ENCODE measurements at regions not wholly inside any gene's neighbourhood (a gene's known extent, or its start where the extent isn't known, plus 50 kb on each side); places are given as distances from the start of the nearest gene placed in this dataset.
"Not testable (repeated sequence)": the region's sequence is repeated elsewhere in the genome, so short reads cannot be mapped to it uniquely, and the experiment has no call there.

DNA sequence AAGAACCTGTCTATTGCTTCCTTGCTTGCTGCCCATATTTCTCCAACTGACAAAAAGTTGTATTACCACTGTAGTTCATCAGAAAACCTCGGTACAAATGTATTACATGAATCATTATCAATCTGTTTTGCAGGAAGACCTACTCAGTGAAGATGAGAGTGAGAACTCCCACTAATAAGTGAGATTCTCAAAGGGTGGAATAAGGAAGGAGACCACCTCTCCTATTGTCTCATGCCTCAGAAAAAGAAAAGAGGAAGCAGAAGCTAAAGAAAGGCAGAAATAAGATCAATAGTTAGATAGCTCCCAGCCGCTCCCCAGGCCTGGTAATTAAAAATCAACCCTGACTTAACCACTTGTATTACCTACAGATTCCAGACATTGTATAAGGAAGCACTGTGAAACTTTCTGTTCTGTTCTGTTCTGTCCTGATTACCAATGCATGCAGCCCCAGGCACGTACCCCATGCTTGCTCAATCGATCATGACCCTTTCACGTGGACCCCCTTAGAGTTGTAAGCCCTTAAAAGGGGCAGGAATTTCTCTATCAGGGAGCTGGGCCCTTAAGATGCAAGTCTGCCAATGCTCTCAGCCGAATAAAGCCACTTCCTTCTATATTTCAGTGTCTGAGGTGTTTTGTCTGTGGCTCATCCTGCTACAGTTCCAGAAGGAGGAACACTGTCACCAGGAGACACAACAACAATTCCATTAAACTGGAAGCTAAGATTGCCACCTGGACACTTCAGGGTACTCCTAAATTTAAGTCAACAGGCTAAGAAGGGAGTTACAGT, 152.5 kb upstream of the COX7C start:
- TF ChIP-seq POLR2AphosphoS5 (IDR thresholded peaks at IDR 0.05) (no peak), POLR2A (IDR thresholded peaks at IDR 0.05) (no peak)
- TF ChIP-seq, protein P1, sequence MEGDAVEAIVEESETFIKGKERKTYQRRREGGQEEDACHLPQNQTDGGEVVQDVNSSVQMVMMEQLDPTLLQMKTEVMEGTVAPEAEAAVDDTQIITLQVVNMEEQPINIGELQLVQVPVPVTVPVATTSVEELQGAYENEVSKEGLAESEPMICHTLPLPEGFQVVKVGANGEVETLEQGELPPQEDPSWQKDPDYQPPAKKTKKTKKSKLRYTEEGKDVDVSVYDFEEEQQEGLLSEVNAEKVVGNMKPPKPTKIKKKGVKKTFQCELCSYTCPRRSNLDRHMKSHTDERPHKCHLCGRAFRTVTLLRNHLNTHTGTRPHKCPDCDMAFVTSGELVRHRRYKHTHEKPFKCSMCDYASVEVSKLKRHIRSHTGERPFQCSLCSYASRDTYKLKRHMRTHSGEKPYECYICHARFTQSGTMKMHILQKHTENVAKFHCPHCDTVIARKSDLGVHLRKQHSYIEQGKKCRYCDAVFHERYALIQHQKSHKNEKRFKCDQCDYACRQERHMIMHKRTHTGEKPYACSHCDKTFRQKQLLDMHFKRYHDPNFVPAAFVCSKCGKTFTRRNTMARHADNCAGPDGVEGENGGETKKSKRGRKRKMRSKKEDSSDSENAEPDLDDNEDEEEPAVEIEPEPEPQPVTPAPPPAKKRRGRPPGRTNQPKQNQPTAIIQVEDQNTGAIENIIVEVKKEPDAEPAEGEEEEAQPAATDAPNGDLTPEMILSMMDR (IDR thresholded peaks at IDR 0.05 in 8 of 11, conservative IDR thresholded peaks at IDR 0.05 in 3 of 11) = no peak
- no peaks in the 10 kb centered on the region for H3K4me1 ChIP-seq
- H3K36me3 ChIP-seq = no peaks in the 10 kb centered on the region
- peaks cover 9 to 65% (median 46%) of the 10 kb centered on the region in 8 donors for H3K9me3 ChIP-seq
- no peak overlapping the region for H3K4me3 ChIP-seq
- no peak overlapping the region for H3K27ac ChIP-seq
- no peaks in the 10 kb centered on the region for H3K27me3 ChIP-seq (replicated peaks in 1 of 7)
- no peak for DNase-seq
- WGBS, 5 donors = 69 to 80% (median 74%) methylated on average over 6 of the region's 6 CpGs
- intact Hi-C loops (cut with DNase I; ENCODE audit: low total_unique reads) = no loop called here

- H3K4me1 ChIP-seq; DNase-seq; H3K27me3 ChIP-seq (replicated peaks in 1 of 7); H3K36me3 ChIP-seq; H3K27ac ChIP-seq; H3K4me3 ChIP-seq; intact Hi-C loops (cut with DNase I; ENCODE audit: low total_unique reads): not testable (repeated sequence)
- WGBS, 5 donors = 92 to 100% (median 94%) methylated on average over 3 to 23 of the region's 23 CpGs
- peaks cover 9 to 55% (median 45%) of the 10 kb centered on the region in 8 donors for H3K9me3 ChIP-seq
Measured at GRCh38 chr5:86466721-86467120, 151.0 kb upstream of the COX7C start.

GRCh38 chr5:86482008-86482407, 135.7 kb upstream of the COX7C start:
- TF ChIP-seq POLR2AphosphoS5 (IDR thresholded peaks at IDR 0.05) (no peak), POLR2A (IDR thresholded peaks at IDR 0.05) (no peak)
- TF ChIP-seq, protein P1 (IDR thresholded peaks at IDR 0.05 in 8 of 11, conservative IDR thresholded peaks at IDR 0.05 in 3 of 11) = no peak
- H3K27me3 ChIP-seq (replicated peaks in 1 of 7) = no peaks in the 10 kb centered on the region
- 53 to 79% (median 68%) methylated on average over 2 of the region's 2 CpGs for WGBS, 5 donors
- H3K4me1 ChIP-seq = no peaks in the 10 kb centered on the region
- intact Hi-C loops (cut with DNase I; ENCODE audit: low total_unique reads) = no loop called here
- H3K27ac ChIP-seq = no peak overlapping the region
- H3K4me3 ChIP-seq = no peak overlapping the region
- no peaks in the 10 kb centered on the region for H3K36me3 ChIP-seq
- DNase-seq = no peak
- H3K9me3 ChIP-seq = peaks cover 0 to 6% (median 0%) of the 10 kb centered on the region in 8 donors

DNA sequence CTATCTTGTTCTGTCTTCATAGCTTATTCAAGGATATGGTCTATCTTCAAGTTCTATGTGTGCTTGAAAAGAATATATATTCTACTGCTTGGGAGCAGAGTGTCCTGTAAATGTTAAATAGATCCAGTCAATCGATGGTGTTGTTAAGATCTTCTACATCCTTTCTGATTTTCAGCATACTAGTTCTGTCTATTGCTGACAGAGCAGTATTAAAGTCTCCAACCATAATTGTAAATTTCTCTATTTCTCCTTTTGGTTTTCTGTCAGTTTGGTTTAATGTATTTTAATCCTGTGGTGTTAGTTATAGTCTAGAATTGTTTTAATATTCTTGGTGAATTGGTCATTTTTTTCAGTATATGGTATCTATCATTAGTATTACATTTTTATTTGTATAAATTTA, 124.0 kb upstream of the COX7C start:
- TF ChIP-seq POLR2A (IDR thresholded peaks at IDR 0.05) (no peak), POLR2AphosphoS5 (IDR thresholded peaks at IDR 0.05) (no peak)
- TF ChIP-seq, protein P1 (IDR thresholded peaks at IDR 0.05 in 8 of 11, conservative IDR thresholded peaks at IDR 0.05 in 3 of 11) = no peak
- Histone ChIP-seq H3K27me3 (replicated peaks in 1 of 7) (no peaks in the 10 kb centered on the region), H3K9me3 (no peaks in the 10 kb centered on the region), H3K36me3 (no peaks in the 10 kb centered on the region), H3K4me1 (no peaks in the 10 kb centered on the region), H3K4me3 (no peak overlapping the region), H3K27ac (no peak overlapping the region)
- intact Hi-C loops (cut with DNase I; ENCODE audit: low total_unique reads) = no loop called here
- no peak for DNase-seq
- WGBS, 5 donors = 69 to 82% (median 76%) methylated on average over 1 of the region's 1 CpG
